Omental fat pad (tissue), 3 donors: ENCODE measurements at regions not wholly inside any gene's neighbourhood (a gene's known extent, or its start where the extent isn't known, plus 50 kb on each side); places are given as distances from the start of the nearest gene placed in this dataset.

Experiments used
- ATAC-seq: fragments of 150-250 bp; one replicate; pipeline ENCODE4 v1.9.1; 2016; ENCODE audit warnings: mild to moderate bottlenecking, moderate library complexity; ENCODE audit not compliant: low FRiP score
- DNase-seq: peaks from one replicate; pipeline ENCODE4 v3.0.0-alpha.2; 2019; ENCODE audit warnings: low spot score
- TF ChIP-seq, protein P1 (sequence below), 3 donors: fragments of 450-650 bp; IDR thresholded peaks; one replicate each; pipeline ENCODE4 v1.5.1; 2016 to 2017; ENCODE audit warnings: antibody characterized with exemption in 3 of 3, mild to moderate bottlenecking in 3 of 3, moderate library complexity in 2 of 3

- TF ChIP-seq, protein P1, sequence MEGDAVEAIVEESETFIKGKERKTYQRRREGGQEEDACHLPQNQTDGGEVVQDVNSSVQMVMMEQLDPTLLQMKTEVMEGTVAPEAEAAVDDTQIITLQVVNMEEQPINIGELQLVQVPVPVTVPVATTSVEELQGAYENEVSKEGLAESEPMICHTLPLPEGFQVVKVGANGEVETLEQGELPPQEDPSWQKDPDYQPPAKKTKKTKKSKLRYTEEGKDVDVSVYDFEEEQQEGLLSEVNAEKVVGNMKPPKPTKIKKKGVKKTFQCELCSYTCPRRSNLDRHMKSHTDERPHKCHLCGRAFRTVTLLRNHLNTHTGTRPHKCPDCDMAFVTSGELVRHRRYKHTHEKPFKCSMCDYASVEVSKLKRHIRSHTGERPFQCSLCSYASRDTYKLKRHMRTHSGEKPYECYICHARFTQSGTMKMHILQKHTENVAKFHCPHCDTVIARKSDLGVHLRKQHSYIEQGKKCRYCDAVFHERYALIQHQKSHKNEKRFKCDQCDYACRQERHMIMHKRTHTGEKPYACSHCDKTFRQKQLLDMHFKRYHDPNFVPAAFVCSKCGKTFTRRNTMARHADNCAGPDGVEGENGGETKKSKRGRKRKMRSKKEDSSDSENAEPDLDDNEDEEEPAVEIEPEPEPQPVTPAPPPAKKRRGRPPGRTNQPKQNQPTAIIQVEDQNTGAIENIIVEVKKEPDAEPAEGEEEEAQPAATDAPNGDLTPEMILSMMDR (IDR thresholded peaks at IDR 0.05), result no peak
- no peak for ATAC-seq
- DNase-seq, result no peak
Measured at GRCh38 chr6:18752278-18753068, 365.3 kb downstream of the RNF144B start.

DNA sequence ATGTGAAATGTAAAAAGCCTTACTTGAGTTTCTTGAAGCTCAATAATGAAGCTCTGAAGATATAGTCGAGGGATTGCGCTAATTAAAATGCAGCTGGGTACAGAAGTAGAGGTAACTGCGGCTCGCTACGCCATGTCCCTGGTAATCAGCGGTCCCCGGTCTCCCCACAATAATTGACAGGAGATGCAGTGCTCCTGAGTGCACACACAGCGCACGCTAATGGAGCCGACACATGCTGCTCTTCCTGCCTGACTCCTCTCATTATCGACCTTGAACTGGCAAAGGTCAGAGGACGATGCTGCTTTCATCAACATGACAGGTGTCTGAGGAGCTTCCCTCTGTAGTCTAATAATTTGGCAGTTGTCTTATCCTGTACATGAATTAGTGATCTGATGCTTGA, 365.9 kb downstream of the RNF144B start:
- DNase-seq (no peak), ATAC-seq (no peak)
- TF ChIP-seq, protein P1 (IDR thresholded peaks at IDR 0.05), result no peak

- TF ChIP-seq, protein P1 (IDR thresholded peaks at IDR 0.05), result no peak
- no peak for ATAC-seq
Measured at GRCh38 chr6:18763086-18763485, 375.9 kb downstream of the RNF144B start.

DNA sequence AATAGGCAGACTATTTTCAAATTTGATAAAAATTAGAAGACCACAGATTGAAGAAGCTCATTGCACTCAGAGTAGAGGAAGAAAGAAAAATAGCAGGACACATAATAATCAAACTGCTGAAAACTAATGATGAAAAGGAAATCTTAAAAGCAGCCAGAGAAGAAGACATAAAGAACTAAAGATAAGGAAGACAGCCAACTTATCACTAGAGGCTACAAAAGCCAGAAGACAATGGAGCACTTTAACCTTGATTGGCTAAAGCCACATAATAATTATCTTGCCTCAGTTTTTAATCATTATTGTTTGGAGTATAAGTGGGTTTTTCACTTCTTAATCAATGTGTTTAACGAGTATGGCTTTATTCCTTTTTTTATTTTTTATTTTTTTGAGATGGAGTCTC, 397.6 kb downstream of the RNF144B start:
- DNase-seq, result no peak
- ATAC-seq, result no peak
- TF ChIP-seq, protein P1 (IDR thresholded peaks at IDR 0.05), result no peak

More at GRCh38 chr6:18763086-18763485, 375.9 kb downstream of the RNF144B start:
- no peak for DNase-seq

DNA sequence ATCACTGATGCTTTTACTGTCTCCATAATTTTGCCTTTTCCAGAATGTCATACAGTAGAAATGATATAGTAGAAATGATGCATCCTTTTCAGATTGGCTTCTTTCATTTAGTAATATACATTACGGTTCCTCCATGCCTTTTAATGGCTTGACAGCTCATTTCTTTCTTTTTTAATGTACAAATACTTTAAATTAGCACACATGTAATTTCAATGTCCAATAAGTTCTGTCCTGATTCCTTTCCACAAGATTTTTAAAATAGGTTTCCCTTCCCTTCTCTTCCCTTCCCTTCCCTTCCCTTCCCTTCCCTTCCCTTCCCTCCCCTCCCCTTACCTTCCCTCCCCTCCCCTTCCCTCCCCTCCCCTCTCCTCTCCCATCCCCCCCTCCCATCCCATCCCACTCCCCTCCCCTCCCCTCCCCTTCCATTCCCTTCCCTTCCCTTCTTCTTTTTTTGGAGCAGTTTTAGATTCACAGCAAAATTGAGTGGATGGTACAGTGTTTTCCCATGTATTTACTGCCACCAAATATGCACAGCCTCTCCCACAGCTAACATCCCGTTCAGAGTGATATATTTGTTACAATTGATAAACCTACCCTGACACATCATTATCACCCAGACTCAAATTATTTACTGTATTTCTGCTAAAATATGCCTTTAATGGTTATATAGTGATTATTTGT, 398.8 kb downstream of the RNF144B start:
- no peak for DNase-seq
- ATAC-seq, result no peak
- TF ChIP-seq, protein P1 (IDR thresholded peaks at IDR 0.05), result no peak

- no peak for DNase-seq
- TF ChIP-seq, protein P1 (IDR thresholded peaks at IDR 0.05), result no peak
Measured at GRCh38 chr6:18792866-18793265, 405.7 kb downstream of the RNF144B start.

DNA sequence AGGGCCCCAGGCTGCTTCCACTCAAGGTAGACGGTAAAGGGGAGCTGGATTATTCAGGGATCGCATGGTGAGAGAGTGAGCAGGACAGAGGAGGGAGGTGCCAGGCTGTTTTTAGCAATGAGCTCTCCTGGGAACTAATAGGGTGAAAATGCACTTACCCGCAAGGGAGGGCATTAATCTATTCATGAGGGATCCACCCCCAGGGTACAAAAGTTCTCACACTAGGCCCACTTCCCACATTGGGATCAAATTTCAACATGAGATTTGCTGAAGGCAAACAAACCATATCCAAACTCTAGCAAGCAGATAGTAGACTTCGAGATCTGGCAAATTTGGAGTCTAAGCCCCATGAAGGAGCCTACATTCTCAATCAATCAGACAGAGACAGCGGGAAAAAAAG, 408.6 kb downstream of the RNF144B start:
- TF ChIP-seq, protein P1 (IDR thresholded peaks at IDR 0.05), result no peak
- no peak for ATAC-seq

More at GRCh38 chr6:18792866-18793265, 405.7 kb downstream of the RNF144B start:
- ATAC-seq, result no peak

More for the DNA sequence above, 408.6 kb downstream of the RNF144B start:
- no peak for DNase-seq
